ENCODE measurements at regions not wholly inside any gene's neighbourhood (a gene's known extent, or its start where the extent isn't known, plus 50 kb on each side); places are given as distances from the start of the nearest gene placed in this dataset.

DNA sequence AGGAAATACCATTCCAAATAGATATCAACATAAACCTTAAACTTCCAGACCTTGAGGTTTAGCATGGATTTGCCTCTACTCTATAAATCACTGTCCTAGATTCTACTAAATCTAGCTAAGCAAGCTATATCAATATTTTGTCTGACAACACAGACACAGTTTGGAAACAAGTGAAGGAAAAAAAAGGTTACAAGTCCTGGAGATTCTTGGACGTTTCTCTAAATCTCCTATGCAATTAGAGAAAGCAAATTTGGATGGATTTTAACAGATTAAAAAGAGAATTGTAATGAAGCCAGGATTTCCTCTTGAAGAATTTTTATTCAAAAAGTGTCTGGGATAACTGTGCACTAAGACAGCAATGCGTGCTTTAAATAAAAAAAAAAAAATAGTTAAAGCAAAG lies 441.1 kb upstream of the DPH6 start:
- DNase-seq (ENCODE audit: extremely low read depth in 1 of 4, low spot score in 3 of 4) (no peak), ATAC-seq (no peak), FAIRE-seq (no peak)
- Histone ChIP-seq H3K9me3 (replicated peaks; ENCODE audit: control insufficient read depth, insufficient read depth, low read depth, low read length) (no peaks in the 10 kb centered on the region), H3K36me3 (ENCODE audit: control insufficient read depth, insufficient read depth, low read length) (no peaks in the 10 kb centered on the region), H3K27ac (ENCODE audit: extremely low read depth, low read depth, low read length) (no peak overlapping the region), H3K4me2 (ENCODE audit: insufficient read depth, low read length) (no peak overlapping the region), H3K9ac (ENCODE audit: insufficient read depth in 1 of 2, low read depth in 2 of 2, low read length in 2 of 2) (no peak overlapping the region), H3K79me2 (ENCODE audit: control insufficient read depth, insufficient read depth, low read length) (no peaks in the 10 kb centered on the region), H3K9me1 (ENCODE audit: control insufficient read depth, insufficient read depth, low read length) (no peaks in the 10 kb centered on the region), H4K20me1 (replicated peaks; ENCODE audit: control insufficient read depth, insufficient read depth, low read length) (no peaks in the 10 kb centered on the region), H3K27me3 (ENCODE audit: control insufficient read depth in 2 of 2, insufficient read depth in 2 of 2, low read length in 2 of 2) (no peaks in the 10 kb centered on the region), H3K4me1 (replicated peaks in 1 of 2; ENCODE audit: control insufficient read depth in 2 of 2, insufficient read depth in 2 of 2, low read length in 2 of 2) (no peaks in the 10 kb centered on the region), H2AFZ (ENCODE audit: low read depth, low read length) (no peak overlapping the region), H3K4me3 (no peak overlapping the region)
- 0% methylated on average over 2 of the region's 2 CpGs for WGBS (ENCODE audit: insufficient coverage, low coverage, missing lambda C conversion rate)
- CTCF ChIA-PET (ENCODE audit: low intra/inter-chr PET ratio), result no interaction called here
- no TSS peak for BruUV-seq (replicated peaks)
- in situ Hi-C loops (cut with MboI) (no loop called here), intact Hi-C loops (cut with micrococcal nuclease) (no loop called here)
- POLR2A ChIA-PET, result no interaction called here
- TF ChIP-seq CEBPG (CRISPR knock-in tag; IDR thresholded peaks at IDR 0.05) (no peak), CEBPG (tag; conservative IDR thresholded peaks at IDR 0.05 in 1 of 2, IDR thresholded peaks at IDR 0.05 in 1 of 2) (no peak), NCOA1 (IDR thresholded peaks at IDR 0.05; ENCODE audit: low read depth) (no peak), ZC3H4 (CRISPR knock-in tag; IDR thresholded peaks at IDR 0.05; ENCODE audit: borderline replicate concordance) (no peak), LEF1 (IDR thresholded peaks at IDR 0.05) (no peak), NFE2 (IDR thresholded peaks at IDR 0.05; ENCODE audit: low read depth) (no peak)
- TF ChIP-seq, protein P1, sequence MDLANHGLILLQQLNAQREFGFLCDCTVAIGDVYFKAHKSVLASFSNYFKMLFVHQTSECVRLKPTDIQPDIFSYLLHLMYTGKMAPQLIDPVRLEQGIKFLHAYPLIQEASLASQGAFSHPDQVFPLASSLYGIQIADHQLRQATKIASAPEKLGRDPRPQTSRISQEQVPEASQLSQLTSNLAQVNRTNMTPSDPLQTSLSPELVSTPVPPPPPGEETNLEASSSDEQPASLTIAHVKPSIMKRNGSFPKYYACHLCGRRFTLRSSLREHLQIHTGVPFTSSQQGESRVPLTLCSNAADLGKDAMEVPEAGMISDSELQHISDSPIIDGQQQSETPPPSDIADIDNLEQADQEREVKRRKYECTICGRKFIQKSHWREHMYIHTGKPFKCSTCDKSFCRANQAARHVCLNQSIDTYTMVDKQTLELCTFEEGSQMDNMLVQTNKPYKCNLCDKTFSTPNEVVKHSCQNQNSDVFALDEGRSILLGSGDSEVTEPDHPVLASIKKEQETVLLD (IDR thresholded peaks at IDR 0.05), result no peak
- TF ChIP-seq, protein P2, sequence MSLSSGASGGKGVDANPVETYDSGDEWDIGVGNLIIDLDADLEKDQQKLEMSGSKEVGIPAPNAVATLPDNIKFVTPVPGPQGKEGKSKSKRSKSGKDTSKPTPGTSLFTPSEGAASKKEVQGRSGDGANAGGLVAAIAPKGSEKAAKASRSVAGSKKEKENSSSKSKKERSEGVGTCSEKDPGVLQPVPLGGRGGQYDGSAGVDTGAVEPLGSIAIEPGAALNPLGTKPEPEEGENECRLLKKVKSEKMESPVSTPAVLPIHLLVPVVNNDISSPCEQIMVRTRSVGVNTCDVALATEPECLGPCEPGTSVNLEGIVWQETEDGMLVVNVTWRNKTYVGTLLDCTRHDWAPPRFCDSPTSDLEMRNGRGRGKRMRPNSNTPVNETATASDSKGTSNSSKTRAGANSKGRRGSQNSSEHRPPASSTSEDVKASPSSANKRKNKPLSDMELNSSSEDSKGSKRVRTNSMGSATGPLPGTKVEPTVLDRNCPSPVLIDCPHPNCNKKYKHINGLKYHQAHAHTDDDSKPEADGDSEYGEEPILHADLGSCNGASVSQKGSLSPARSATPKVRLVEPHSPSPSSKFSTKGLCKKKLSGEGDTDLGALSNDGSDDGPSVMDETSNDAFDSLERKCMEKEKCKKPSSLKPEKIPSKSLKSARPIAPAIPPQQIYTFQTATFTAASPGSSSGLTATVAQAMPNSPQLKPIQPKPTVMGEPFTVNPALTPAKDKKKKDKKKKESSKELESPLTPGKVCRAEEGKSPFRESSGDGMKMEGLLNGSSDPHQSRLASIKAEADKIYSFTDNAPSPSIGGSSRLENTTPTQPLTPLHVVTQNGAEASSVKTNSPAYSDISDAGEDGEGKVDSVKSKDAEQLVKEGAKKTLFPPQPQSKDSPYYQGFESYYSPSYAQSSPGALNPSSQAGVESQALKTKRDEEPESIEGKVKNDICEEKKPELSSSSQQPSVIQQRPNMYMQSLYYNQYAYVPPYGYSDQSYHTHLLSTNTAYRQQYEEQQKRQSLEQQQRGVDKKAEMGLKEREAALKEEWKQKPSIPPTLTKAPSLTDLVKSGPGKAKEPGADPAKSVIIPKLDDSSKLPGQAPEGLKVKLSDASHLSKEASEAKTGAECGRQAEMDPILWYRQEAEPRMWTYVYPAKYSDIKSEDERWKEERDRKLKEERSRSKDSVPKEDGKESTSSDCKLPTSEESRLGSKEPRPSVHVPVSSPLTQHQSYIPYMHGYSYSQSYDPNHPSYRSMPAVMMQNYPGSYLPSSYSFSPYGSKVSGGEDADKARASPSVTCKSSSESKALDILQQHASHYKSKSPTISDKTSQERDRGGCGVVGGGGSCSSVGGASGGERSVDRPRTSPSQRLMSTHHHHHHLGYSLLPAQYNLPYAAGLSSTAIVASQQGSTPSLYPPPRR (CRISPR knock-in tag; IDR thresholded peaks at IDR 0.05; ENCODE audit: borderline replicate concordance), result no peak
- TF ChIP-seq, protein P3, sequence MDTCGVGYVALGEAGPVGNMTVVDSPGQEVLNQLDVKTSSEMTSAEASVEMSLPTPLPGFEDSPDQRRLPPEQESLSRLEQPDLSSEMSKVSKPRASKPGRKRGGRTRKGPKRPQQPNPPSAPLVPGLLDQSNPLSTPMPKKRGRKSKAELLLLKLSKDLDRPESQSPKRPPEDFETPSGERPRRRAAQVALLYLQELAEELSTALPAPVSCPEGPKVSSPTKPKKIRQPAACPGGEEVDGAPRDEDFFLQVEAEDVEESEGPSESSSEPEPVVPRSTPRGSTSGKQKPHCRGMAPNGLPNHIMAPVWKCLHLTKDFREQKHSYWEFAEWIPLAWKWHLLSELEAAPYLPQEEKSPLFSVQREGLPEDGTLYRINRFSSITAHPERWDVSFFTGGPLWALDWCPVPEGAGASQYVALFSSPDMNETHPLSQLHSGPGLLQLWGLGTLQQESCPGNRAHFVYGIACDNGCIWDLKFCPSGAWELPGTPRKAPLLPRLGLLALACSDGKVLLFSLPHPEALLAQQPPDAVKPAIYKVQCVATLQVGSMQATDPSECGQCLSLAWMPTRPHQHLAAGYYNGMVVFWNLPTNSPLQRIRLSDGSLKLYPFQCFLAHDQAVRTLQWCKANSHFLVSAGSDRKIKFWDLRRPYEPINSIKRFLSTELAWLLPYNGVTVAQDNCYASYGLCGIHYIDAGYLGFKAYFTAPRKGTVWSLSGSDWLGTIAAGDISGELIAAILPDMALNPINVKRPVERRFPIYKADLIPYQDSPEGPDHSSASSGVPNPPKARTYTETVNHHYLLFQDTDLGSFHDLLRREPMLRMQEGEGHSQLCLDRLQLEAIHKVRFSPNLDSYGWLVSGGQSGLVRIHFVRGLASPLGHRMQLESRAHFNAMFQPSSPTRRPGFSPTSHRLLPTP (IDR thresholded peaks at IDR 0.05; ENCODE audit: borderline replicate concordance, extremely low read depth, insufficient read length), result no peak
- TF ChIP-seq, protein P4, sequence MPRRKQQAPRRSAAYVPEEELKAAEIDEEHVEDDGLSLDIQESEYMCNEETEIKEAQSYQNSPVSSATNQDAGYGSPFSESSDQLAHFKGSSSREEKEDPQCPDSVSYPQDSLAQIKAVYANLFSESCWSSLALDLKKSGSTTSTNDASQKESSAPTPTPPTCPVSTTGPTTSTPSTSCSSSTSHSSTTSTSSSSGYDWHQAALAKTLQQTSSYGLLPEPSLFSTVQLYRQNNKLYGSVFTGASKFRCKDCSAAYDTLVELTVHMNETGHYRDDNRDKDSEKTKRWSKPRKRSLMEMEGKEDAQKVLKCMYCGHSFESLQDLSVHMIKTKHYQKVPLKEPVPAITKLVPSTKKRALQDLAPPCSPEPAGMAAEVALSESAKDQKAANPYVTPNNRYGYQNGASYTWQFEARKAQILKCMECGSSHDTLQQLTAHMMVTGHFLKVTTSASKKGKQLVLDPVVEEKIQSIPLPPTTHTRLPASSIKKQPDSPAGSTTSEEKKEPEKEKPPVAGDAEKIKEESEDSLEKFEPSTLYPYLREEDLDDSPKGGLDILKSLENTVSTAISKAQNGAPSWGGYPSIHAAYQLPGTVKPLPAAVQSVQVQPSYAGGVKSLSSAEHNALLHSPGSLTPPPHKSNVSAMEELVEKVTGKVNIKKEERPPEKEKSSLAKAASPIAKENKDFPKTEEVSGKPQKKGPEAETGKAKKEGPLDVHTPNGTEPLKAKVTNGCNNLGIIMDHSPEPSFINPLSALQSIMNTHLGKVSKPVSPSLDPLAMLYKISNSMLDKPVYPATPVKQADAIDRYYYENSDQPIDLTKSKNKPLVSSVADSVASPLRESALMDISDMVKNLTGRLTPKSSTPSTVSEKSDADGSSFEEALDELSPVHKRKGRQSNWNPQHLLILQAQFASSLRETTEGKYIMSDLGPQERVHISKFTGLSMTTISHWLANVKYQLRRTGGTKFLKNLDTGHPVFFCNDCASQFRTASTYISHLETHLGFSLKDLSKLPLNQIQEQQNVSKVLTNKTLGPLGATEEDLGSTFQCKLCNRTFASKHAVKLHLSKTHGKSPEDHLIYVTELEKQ (CRISPR knock-in tag; IDR thresholded peaks at IDR 0.05), result no peak
